Erythroblast (primary cell): ENCODE measurements at regions not wholly inside any gene's neighbourhood (a gene's known extent, or its start where the extent isn't known, plus 50 kb on each side); places are given as distances from the start of the nearest gene placed in this dataset.
"Not testable (repeated sequence)": the region's sequence is repeated elsewhere in the genome, so short reads cannot be mapped to it uniquely, and the experiment has no call there.

ENCODE experiments used
- GATA1 ChIP-seq: IDR thresholded peaks from 2 replicates; pipeline ENCODE4 v1.6.1; 2011; ENCODE audit warnings: low read depth, mild to moderate bottlenecking, control low read depth, low read length, moderate library complexity
- POLR2A ChIP-seq: IDR thresholded peaks from 2 replicates; pipeline ENCODE4 v1.6.1; 2011; ENCODE audit warnings: mild to moderate bottlenecking, low read length

- TF ChIP-seq POLR2A, GATA1: not testable (repeated sequence)
Measured at GRCh38 chr1:149726688-149727087, 55.8 kb upstream of the FCGR1A start.
